ENCODE measurements at regions not wholly inside any gene's neighbourhood (a gene's known extent, or its start where the extent isn't known, plus 50 kb on each side); places are given as distances from the start of the nearest gene placed in this dataset.

DNA sequence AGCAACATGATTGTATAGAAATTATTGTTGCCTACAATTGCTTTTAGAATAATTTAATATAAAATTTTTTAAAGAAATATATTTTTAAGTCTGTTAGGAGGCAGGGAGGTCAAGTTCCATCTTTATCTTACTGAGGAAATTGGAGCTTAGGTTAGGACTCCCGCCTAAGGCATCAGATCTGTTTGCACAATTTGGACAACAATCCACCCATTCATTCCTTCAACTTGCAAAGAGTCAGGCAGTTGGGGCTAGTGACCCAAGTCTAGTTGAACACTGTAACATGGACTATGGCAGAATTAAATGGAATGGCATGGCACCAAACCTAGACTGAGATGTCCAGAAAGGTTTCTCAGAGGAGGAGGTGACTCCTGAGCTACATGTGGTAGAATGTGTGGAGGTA is 149.4 kb upstream of the SETMAR start:
- TF ChIP-seq, protein P1, sequence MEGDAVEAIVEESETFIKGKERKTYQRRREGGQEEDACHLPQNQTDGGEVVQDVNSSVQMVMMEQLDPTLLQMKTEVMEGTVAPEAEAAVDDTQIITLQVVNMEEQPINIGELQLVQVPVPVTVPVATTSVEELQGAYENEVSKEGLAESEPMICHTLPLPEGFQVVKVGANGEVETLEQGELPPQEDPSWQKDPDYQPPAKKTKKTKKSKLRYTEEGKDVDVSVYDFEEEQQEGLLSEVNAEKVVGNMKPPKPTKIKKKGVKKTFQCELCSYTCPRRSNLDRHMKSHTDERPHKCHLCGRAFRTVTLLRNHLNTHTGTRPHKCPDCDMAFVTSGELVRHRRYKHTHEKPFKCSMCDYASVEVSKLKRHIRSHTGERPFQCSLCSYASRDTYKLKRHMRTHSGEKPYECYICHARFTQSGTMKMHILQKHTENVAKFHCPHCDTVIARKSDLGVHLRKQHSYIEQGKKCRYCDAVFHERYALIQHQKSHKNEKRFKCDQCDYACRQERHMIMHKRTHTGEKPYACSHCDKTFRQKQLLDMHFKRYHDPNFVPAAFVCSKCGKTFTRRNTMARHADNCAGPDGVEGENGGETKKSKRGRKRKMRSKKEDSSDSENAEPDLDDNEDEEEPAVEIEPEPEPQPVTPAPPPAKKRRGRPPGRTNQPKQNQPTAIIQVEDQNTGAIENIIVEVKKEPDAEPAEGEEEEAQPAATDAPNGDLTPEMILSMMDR (IDR thresholded peaks at IDR 0.05): no peak
- no peak for TF ChIP-seq POLR2A (IDR thresholded peaks at IDR 0.05)
- no peak for TF ChIP-seq POLR2AphosphoS5 (IDR thresholded peaks at IDR 0.05)
- no peak for TF ChIP-seq EP300 (IDR thresholded peaks at IDR 0.05)
